ENCODE measurements at regions not wholly inside any gene's neighbourhood (a gene's known extent, or its start where the extent isn't known, plus 50 kb on each side); places are given as distances from the start of the nearest gene placed in this dataset.

- 65% methylated on average over 3 of the region's 3 CpGs for WGBS
- Histone ChIP-seq H3K9me3 (ENCODE audit: control insufficient read depth, low read length) (no peaks in the 10 kb centered on the region), H3K4me3 (ENCODE audit: low read length) (no peak overlapping the region), H3K27me3 (ENCODE audit: control insufficient read depth, insufficient read depth) (no peaks in the 10 kb centered on the region), H3K4me1 (ENCODE audit: control insufficient read depth, insufficient read depth, low read length) (no peaks in the 10 kb centered on the region), H3K27ac (ENCODE audit: low read length) (no peak overlapping the region)
- ATAC-seq, result no peak
- intact Hi-C loops (cut with DNase I), result no loop called here
- no peak for DNase-seq
Measured at GRCh38 chr3:157578181-157578580, 75.0 kb upstream of the VEPH1 start.

- WGBS, result 48% methylated on average over 3 of the region's 3 CpGs
- H3K4me1 ChIP-seq (ENCODE audit: control insufficient read depth, insufficient read depth, low read length), result no peaks in the 10 kb centered on the region
- intact Hi-C loops (cut with DNase I), result loop anchor here in 1 of 4 donors (5.0 kb wide), 1 partner anchor 42 kb away; no protein-coding TSS in a partner anchor
- no peak overlapping the region for H3K27ac ChIP-seq (ENCODE audit: low read length)
- H3K9me3 ChIP-seq (ENCODE audit: control insufficient read depth, low read length), result no peaks in the 10 kb centered on the region
- ATAC-seq (no peak), DNase-seq (no peak)
- H3K27me3 ChIP-seq (ENCODE audit: control insufficient read depth, insufficient read depth), result no peaks in the 10 kb centered on the region
- no peak overlapping the region for H3K4me3 ChIP-seq (ENCODE audit: low read length)
Measured at GRCh38 chr3:157574531-157574930, 71.3 kb upstream of the VEPH1 start.

GRCh38 chr3:157573780-157574378 is 70.7 kb upstream of the VEPH1 start:
- Histone ChIP-seq H3K9me3 (ENCODE audit: control insufficient read depth, low read length) (no peaks in the 10 kb centered on the region), H3K4me3 (ENCODE audit: low read length) (no peak overlapping the region), H3K27ac (ENCODE audit: low read length) (no peak overlapping the region), H3K27me3 (ENCODE audit: control insufficient read depth, insufficient read depth) (no peaks in the 10 kb centered on the region), H3K4me1 (ENCODE audit: control insufficient read depth, insufficient read depth, low read length) (no peaks in the 10 kb centered on the region)
- intact Hi-C loops (cut with DNase I), result loop anchor here in 1 of 4 donors (5.0 kb wide), 1 partner anchor 42 kb away; no protein-coding TSS in a partner anchor
- 43% methylated on average over 1 of the region's 1 CpG for WGBS
- no peak for ATAC-seq
- no peak for DNase-seq

- Histone ChIP-seq H3K27ac (ENCODE audit: low read length) (no peak overlapping the region), H3K27me3 (ENCODE audit: control insufficient read depth, insufficient read depth) (no peaks in the 10 kb centered on the region), H3K4me1 (ENCODE audit: control insufficient read depth, insufficient read depth, low read length) (no peaks in the 10 kb centered on the region), H3K4me3 (ENCODE audit: low read length) (no peak overlapping the region), H3K9me3 (ENCODE audit: control insufficient read depth, low read length) (no peaks in the 10 kb centered on the region)
- 42% methylated on average over 1 of the region's 1 CpG for WGBS
- peak; percentile 55 to 91 for ATAC-seq
- no peak for DNase-seq
- intact Hi-C loops (cut with DNase I), result loop anchor here in 1 of 4 donors (5.0 kb wide), 1 partner anchor 41 kb away; no protein-coding TSS in a partner anchor
Measured at GRCh38 chr3:157573281-157573680, 70.1 kb upstream of the VEPH1 start.

- Histone ChIP-seq H3K27ac (ENCODE audit: low read length) (no peak overlapping the region), H3K4me1 (ENCODE audit: control insufficient read depth, insufficient read depth, low read length) (no peaks in the 10 kb centered on the region), H3K9me3 (ENCODE audit: control insufficient read depth, low read length) (no peaks in the 10 kb centered on the region), H3K4me3 (ENCODE audit: low read length) (no peak overlapping the region), H3K27me3 (ENCODE audit: control insufficient read depth, insufficient read depth) (no peaks in the 10 kb centered on the region)
- DNase-seq (no peak), ATAC-seq (peak in 1 of 2 donors; percentile 66)
- intact Hi-C loops (cut with DNase I), result loop anchor here in 1 of 4 donors (5.0 kb wide), 1 partner anchor 40 kb away; no protein-coding TSS in a partner anchor
- WGBS, result 77% methylated on average over 8 of the region's 8 CpGs
Measured at GRCh38 chr3:157572559-157573270, 69.5 kb upstream of the VEPH1 start.

GRCh38 chr3:157566596-157566995 is 63.4 kb upstream of the VEPH1 start:
- WGBS, result 90% methylated on average over 1 of the region's 1 CpG
- ATAC-seq, result no peak
- Histone ChIP-seq H3K4me3 (ENCODE audit: low read length) (no peak overlapping the region), H3K4me1 (ENCODE audit: control insufficient read depth, insufficient read depth, low read length) (no peaks in the 10 kb centered on the region), H3K9me3 (ENCODE audit: control insufficient read depth, low read length) (no peaks in the 10 kb centered on the region), H3K27me3 (ENCODE audit: control insufficient read depth, insufficient read depth) (no peaks in the 10 kb centered on the region), H3K27ac (ENCODE audit: low read length) (no peak overlapping the region)
- no peak for DNase-seq
- intact Hi-C loops (cut with DNase I), result no loop called here

GRCh38 chr3:157559401-157559800 is 56.2 kb upstream of the VEPH1 start:
- no peaks in the 10 kb centered on the region for H3K9me3 ChIP-seq (ENCODE audit: control insufficient read depth, low read length)
- DNase-seq, result no peak
- intact Hi-C loops (cut with DNase I), result no loop called here
- H3K4me3 ChIP-seq (ENCODE audit: low read length), result no peak overlapping the region
- no peaks in the 10 kb centered on the region for H3K4me1 ChIP-seq (ENCODE audit: control insufficient read depth, insufficient read depth, low read length)
- no peaks in the 10 kb centered on the region for H3K27me3 ChIP-seq (ENCODE audit: control insufficient read depth, insufficient read depth)
- 88% methylated on average over 1 of the region's 1 CpG for WGBS
- no peak overlapping the region for H3K27ac ChIP-seq (ENCODE audit: low read length)
- no peak for ATAC-seq
